ENCODE measurements at regions not wholly inside any gene's neighbourhood (a gene's known extent, or its start where the extent isn't known, plus 50 kb on each side); places are given as distances from the start of the nearest gene placed in this dataset.
A peak's percentile ranks its signal among the peaks of the same experiment; 100 is the strongest.

- Mint-ChIP-seq H3K27ac (no peak overlapping the region), H3K4me3 (ENCODE audit: low read depth) (no peak overlapping the region), H3K9me3 (ENCODE audit: low read depth) (peaks cover 48% of the 10 kb centered on the region), H3K36me3 (ENCODE audit: insufficient read depth) (peaks cover 4% of the 10 kb centered on the region), H3K27me3 (no peaks in the 10 kb centered on the region), H3K4me1 (ENCODE audit: low read depth) (no peaks in the 10 kb centered on the region)
- no peak for DNase-seq (ENCODE audit: low spot score, unreplicated experiment)
- TF ChIP-seq CTCF (IDR thresholded peaks at IDR 0.05; ENCODE audit: unreplicated experiment) = no peak
Measured at GRCh38 chrX:80316526-80316925, 103.7 kb upstream of the TENT5D start.

- Mint-ChIP-seq H3K36me3 (ENCODE audit: insufficient read depth) (peaks cover 4% of the 10 kb centered on the region), H3K27me3 (no peaks in the 10 kb centered on the region), H3K9me3 (ENCODE audit: low read depth) (peaks cover 51% of the 10 kb centered on the region), H3K4me3 (ENCODE audit: low read depth) (no peak overlapping the region), H3K4me1 (ENCODE audit: low read depth) (no peaks in the 10 kb centered on the region), H3K27ac (no peak overlapping the region)
- no peak for DNase-seq (ENCODE audit: low spot score, unreplicated experiment)
- TF ChIP-seq CTCF (IDR thresholded peaks at IDR 0.05; ENCODE audit: unreplicated experiment) = no peak
Measured at GRCh38 chrX:80317646-80318045, 102.6 kb upstream of the TENT5D start.

DNA sequence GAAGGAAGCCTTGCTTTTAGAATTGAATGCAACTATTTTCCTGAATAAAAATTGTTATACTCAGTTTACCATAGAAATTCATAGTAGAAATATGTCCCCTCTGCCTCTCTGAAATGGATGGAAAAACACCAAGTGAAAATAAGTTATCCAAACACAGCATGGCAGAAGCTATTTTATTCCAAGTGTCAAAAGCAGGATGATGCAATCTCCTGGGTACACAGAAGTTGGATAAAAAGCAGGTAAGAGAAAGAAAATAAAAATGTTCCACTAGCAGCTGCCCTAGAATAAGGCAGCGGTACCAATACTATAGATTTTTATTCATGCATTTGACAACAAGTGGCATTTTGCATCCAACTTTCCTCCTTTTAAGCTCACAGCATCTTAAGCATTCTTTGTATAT, 89.0 kb upstream of the TENT5D start:
- H3K27me3 Mint-ChIP-seq = no peaks in the 10 kb centered on the region
- H3K27ac Mint-ChIP-seq = no peak overlapping the region
- H3K4me1 Mint-ChIP-seq (ENCODE audit: low read depth) = no peaks in the 10 kb centered on the region
- peaks cover 27% of the 10 kb centered on the region for H3K9me3 Mint-ChIP-seq (ENCODE audit: low read depth)
- no peak for TF ChIP-seq CTCF (IDR thresholded peaks at IDR 0.05; ENCODE audit: unreplicated experiment)
- H3K36me3 Mint-ChIP-seq (ENCODE audit: insufficient read depth) = no peaks in the 10 kb centered on the region
- no peak overlapping the region for H3K4me3 Mint-ChIP-seq (ENCODE audit: low read depth)
- DNase-seq (ENCODE audit: low spot score, unreplicated experiment) = no peak

GRCh38 chrX:80334583-80334982, 85.7 kb upstream of the TENT5D start:
- no peak overlapping the region for H3K27ac Mint-ChIP-seq
- peak overlapping the region; percentile 56 for H3K4me3 Mint-ChIP-seq (ENCODE audit: low read depth)
- no peaks in the 10 kb centered on the region for H3K36me3 Mint-ChIP-seq (ENCODE audit: insufficient read depth)
- no peaks in the 10 kb centered on the region for H3K4me1 Mint-ChIP-seq (ENCODE audit: low read depth)
- peaks cover 28% of the 10 kb centered on the region for H3K9me3 Mint-ChIP-seq (ENCODE audit: low read depth)
- no peaks in the 10 kb centered on the region for H3K27me3 Mint-ChIP-seq
- no peak for TF ChIP-seq CTCF (IDR thresholded peaks at IDR 0.05; ENCODE audit: unreplicated experiment)
- no peak for DNase-seq (ENCODE audit: low spot score, unreplicated experiment)

- Mint-ChIP-seq H3K27ac (no peak overlapping the region), H3K4me3 (ENCODE audit: low read depth) (peak overlapping the region; percentile 56)
- no peak for DNase-seq (ENCODE audit: low spot score, unreplicated experiment)
Measured at GRCh38 chrX:80335062-80335830, 85.0 kb upstream of the TENT5D start.

More at GRCh38 chrX:80335062-80335830, 85.0 kb upstream of the TENT5D start:
- H3K9me3 Mint-ChIP-seq (ENCODE audit: low read depth) = peaks cover 27% of the 10 kb centered on the region
- no peaks in the 10 kb centered on the region for H3K27me3 Mint-ChIP-seq
- TF ChIP-seq CTCF (IDR thresholded peaks at IDR 0.05; ENCODE audit: unreplicated experiment) = no peak
- H3K36me3 Mint-ChIP-seq (ENCODE audit: insufficient read depth) = no peaks in the 10 kb centered on the region
- no peaks in the 10 kb centered on the region for H3K4me1 Mint-ChIP-seq (ENCODE audit: low read depth)

Measured in progenitor cell of endocrine pancreas (in vitro differentiated cells).